ENCODE measurements at regions not wholly inside any gene's neighbourhood (a gene's known extent, or its start where the extent isn't known, plus 50 kb on each side); places are given as distances from the start of the nearest gene placed in this dataset.

GRCh38 chr11:56852131-56852530, 103.6 kb upstream of the OR9G4 start:
- Histone ChIP-seq H3K27ac (ENCODE audit: low read depth, low read length) (no peak overlapping the region), H2AFZ (ENCODE audit: low read depth, low read length, poor library complexity, severe bottlenecking) (no peak overlapping the region), H3K9ac (ENCODE audit: low read length) (no peak overlapping the region), H3K4me3 (replicated peaks in 1 of 2; ENCODE audit: low read depth in 1 of 2, low read length in 2 of 2) (no peak overlapping the region), H3K36me3 (ENCODE audit: control insufficient read depth in 1 of 2, insufficient read depth in 2 of 2, low read length in 2 of 2) (no peaks in the 10 kb centered on the region), H3K9me3 (ENCODE audit: control insufficient read depth in 1 of 2, insufficient read depth in 1 of 2, low read depth in 1 of 2, low read length in 2 of 2) (no peaks in the 10 kb centered on the region; a peak in 1 of 4 replicates), H4K20me1 (ENCODE audit: insufficient read depth) (no peaks in the 10 kb centered on the region), H3K9me2 (ENCODE audit: insufficient read depth) (no peaks in the 10 kb centered on the region), H3K27me3 (ENCODE audit: insufficient read depth, low read length) (no peaks in the 10 kb centered on the region), H3K4me2 (ENCODE audit: low read length) (no peak overlapping the region), H3K79me2 (ENCODE audit: insufficient read depth, low read length) (no peaks in the 10 kb centered on the region), H3K4me1 (ENCODE audit: control insufficient read depth in 1 of 2, insufficient read depth in 2 of 2, low read length in 2 of 2) (no peaks in the 10 kb centered on the region)
- DNase-seq (ENCODE audit: low read depth, low spot score) (no peak), ATAC-seq (no peak)
- ChIA-PET CTCF (no interaction called here), RAD21 (ENCODE audit: low non-redundant PET in 1 of 2, low total read pairs in 2 of 2, uncharacterized antibody in 2 of 2, unreplicated experiment in 2 of 2) (no interaction called here), POLR2A (no interaction called here)
- intact Hi-C loops (cut with micrococcal nuclease): no loop called here
- BruUV-seq (replicated peaks): no TSS peak
- TF ChIP-seq REST (IDR thresholded peaks at IDR 0.05; ENCODE audit: low read depth): no peak
- no peak for TF ChIP-seq ZNF274 (IDR thresholded peaks at IDR 0.05; ENCODE audit: low read depth, low read length)
- TF ChIP-seq EZH2phosphoT487 (IDR thresholded peaks at IDR 0.05; ENCODE audit: borderline replicate concordance): no peak
- TF ChIP-seq FOSL1 (IDR thresholded peaks at IDR 0.05; ENCODE audit: low read depth): no peak
- no peak for TF ChIP-seq JUND (IDR thresholded peaks at IDR 0.05)
- TF ChIP-seq POLR2AphosphoS5 (IDR thresholded peaks at IDR 0.05; ENCODE audit: low read depth, low read length): no peak
- TF ChIP-seq SP1 (IDR thresholded peaks at IDR 0.05; ENCODE audit: low read depth): no peak
- no peak for TF ChIP-seq YY1 (IDR thresholded peaks at IDR 0.05; ENCODE audit: extremely low read depth, insufficient replicate concordance, low read depth, low read length)
- TF ChIP-seq CTCF (IDR thresholded peaks at IDR 0.05 in 2 of 3, conservative IDR thresholded peaks at IDR 0.05 in 1 of 3; ENCODE audit: borderline replicate concordance in 1 of 3, insufficient read depth in 1 of 3, low read depth in 2 of 3, low read length in 2 of 3): no peak
- TF ChIP-seq ZBTB33 (IDR thresholded peaks at IDR 0.05; ENCODE audit: extremely low read depth, insufficient replicate concordance, low read length): no peak
- TF ChIP-seq POLR2A (IDR thresholded peaks at IDR 0.05; ENCODE audit: borderline replicate concordance, extremely low read depth, insufficient read depth, insufficient read length): no peak
- TF ChIP-seq EZH2 (IDR thresholded peaks at IDR 0.05): no peak
- TF ChIP-seq CBX3 (IDR thresholded peaks at IDR 0.05; ENCODE audit: low read depth): no peak
- TF ChIP-seq RAD21 (IDR thresholded peaks at IDR 0.05; ENCODE audit: low read depth): no peak
- TF ChIP-seq MAX (IDR thresholded peaks at IDR 0.05): no peak

All from HCT116 (cell line).